HL-60 (cell line): ENCODE measurements at regions not wholly inside any gene's neighbourhood (a gene's known extent, or its start where the extent isn't known, plus 50 kb on each side); places are given as distances from the start of the nearest gene placed in this dataset.

Experiments
- DNase-seq, 2 experiments: peaks; one replicate each; pipeline ENCODE4 v3.0.0-alpha.2; 2010 to 2020; ENCODE audit warnings: low read depth in 1 of 2, low spot score in 1 of 2
- H3K27ac ChIP-seq: fragments of 250-450 bp; sonication (Bioruptor Pico); replicated peaks from 2 replicates; pipeline ENCODE4 v1.5.1; 2020; ENCODE audit warnings: mild to moderate bottlenecking, moderate library complexity
- H3K27me3 ChIP-seq: fragments of 250-450 bp; sonication (Bioruptor Pico); 2 replicates; pipeline ENCODE4 v1.5.1; 2021; ENCODE audit warnings: mild to moderate bottlenecking, moderate library complexity; ENCODE audit not compliant: insufficient read depth, poor library complexity, severe bottlenecking
- H3K4me3 ChIP-seq: replicated peaks from 2 replicates; pipeline ENCODE4 v1.5.1; 2011; ENCODE audit warnings: mild to moderate bottlenecking, control low read depth, low read length; ENCODE audit not compliant: insufficient read depth
- GABPA ChIP-seq: IDR thresholded peaks from 2 replicates; pipeline ENCODE4 v1.6.1; 2012; ENCODE audit warnings: low read depth
- POLR2AphosphoS5 ChIP-seq: IDR thresholded peaks from 2 replicates; pipeline ENCODE4 v1.6.1; 2012; ENCODE audit warnings: low read depth
- SPI1 ChIP-seq: IDR thresholded peaks from 2 replicates; pipeline ENCODE4 v1.6.1; 2012; ENCODE audit warnings: low read depth, mild to moderate bottlenecking, borderline replicate concordance
- TF ChIP-seq, protein P1 (sequence below): IDR thresholded peaks from 2 replicates; pipeline ENCODE4 v1.6.1; 2012; ENCODE audit warnings: low read depth; ENCODE audit not compliant: insufficient replicate concordance
- TF ChIP-seq, protein P2 (sequence below): IDR thresholded peaks from one replicate; pipeline ENCODE4 v1.5.1; 2011; ENCODE audit warnings: low read length, control low read depth, inconsistent platforms; ENCODE audit not compliant: insufficient read depth

DNA sequence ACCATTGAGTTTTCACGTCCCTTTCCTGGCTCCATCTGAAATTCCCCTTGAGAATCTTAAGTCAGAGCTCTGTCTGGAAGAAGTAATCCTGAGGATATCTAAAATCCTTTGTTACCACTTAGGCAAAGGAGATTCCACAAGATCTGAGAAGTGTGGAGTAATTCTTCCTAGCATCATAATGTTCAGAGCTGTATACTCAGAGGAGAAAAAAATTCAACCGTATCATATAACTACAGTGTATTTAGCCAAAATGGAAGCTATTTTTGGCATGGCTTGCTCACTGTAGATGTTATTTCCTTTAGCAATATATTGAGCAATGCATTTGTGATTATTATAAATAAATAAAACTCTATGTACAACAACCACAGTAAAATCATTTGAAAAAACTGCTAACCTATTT lies 1858.4 kb downstream of the EFNA5 start:
- Histone ChIP-seq H3K27ac (no peak overlapping the region), H3K27me3 (no peaks in the 10 kb centered on the region), H3K4me3 (no peak overlapping the region)
- no peak for TF ChIP-seq POLR2AphosphoS5
- no peak for DNase-seq

DNA sequence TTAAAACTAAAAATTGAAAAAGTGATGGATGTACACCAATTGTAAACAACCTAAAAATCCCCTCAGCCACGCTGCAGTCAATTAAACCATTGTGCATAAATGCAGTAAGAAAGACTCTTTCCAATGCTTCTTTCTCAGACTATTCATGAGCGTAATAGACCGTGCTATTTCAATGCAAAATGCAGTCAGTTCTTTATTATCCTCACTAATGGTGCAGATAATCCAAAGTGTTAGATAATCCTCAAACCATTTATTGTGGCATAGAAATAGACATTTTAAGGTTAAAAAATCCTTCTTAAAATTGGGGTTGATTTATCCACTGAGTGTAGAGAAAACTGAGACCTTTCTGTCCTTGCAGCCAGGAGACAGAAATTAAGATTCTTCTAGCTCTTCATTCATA lies 1862.8 kb downstream of the EFNA5 start:
- Histone ChIP-seq H3K4me3 (no peak overlapping the region), H3K27me3 (no peaks in the 10 kb centered on the region), H3K27ac (no peak overlapping the region)
- no peak for TF ChIP-seq SPI1
- DNase-seq, result no peak

DNA sequence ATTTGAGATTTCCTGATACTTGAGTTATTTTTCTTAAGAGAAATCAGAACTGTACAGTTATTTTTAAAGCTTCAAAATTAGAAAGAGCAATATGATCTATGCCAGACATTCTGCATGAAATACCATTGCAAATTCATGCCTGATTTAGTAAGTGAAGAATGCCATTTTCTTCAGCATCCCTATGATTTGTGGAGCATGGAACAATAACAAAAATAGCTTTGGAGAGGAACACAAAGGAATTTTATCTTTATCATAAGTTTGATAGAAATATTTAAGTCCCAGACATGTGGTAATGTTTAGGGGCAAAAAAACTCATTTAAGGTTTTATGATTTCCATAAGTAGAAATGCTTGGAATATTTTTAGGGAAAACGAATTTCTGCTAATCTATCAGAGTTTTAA lies 1863.4 kb downstream of the EFNA5 start:
- DNase-seq, result no peak
- TF ChIP-seq, protein P1, sequence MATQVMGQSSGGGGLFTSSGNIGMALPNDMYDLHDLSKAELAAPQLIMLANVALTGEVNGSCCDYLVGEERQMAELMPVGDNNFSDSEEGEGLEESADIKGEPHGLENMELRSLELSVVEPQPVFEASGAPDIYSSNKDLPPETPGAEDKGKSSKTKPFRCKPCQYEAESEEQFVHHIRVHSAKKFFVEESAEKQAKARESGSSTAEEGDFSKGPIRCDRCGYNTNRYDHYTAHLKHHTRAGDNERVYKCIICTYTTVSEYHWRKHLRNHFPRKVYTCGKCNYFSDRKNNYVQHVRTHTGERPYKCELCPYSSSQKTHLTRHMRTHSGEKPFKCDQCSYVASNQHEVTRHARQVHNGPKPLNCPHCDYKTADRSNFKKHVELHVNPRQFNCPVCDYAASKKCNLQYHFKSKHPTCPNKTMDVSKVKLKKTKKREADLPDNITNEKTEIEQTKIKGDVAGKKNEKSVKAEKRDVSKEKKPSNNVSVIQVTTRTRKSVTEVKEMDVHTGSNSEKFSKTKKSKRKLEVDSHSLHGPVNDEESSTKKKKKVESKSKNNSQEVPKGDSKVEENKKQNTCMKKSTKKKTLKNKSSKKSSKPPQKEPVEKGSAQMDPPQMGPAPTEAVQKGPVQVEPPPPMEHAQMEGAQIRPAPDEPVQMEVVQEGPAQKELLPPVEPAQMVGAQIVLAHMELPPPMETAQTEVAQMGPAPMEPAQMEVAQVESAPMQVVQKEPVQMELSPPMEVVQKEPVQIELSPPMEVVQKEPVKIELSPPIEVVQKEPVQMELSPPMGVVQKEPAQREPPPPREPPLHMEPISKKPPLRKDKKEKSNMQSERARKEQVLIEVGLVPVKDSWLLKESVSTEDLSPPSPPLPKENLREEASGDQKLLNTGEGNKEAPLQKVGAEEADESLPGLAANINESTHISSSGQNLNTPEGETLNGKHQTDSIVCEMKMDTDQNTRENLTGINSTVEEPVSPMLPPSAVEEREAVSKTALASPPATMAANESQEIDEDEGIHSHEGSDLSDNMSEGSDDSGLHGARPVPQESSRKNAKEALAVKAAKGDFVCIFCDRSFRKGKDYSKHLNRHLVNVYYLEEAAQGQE, result no peak
- TF ChIP-seq, protein P2, sequence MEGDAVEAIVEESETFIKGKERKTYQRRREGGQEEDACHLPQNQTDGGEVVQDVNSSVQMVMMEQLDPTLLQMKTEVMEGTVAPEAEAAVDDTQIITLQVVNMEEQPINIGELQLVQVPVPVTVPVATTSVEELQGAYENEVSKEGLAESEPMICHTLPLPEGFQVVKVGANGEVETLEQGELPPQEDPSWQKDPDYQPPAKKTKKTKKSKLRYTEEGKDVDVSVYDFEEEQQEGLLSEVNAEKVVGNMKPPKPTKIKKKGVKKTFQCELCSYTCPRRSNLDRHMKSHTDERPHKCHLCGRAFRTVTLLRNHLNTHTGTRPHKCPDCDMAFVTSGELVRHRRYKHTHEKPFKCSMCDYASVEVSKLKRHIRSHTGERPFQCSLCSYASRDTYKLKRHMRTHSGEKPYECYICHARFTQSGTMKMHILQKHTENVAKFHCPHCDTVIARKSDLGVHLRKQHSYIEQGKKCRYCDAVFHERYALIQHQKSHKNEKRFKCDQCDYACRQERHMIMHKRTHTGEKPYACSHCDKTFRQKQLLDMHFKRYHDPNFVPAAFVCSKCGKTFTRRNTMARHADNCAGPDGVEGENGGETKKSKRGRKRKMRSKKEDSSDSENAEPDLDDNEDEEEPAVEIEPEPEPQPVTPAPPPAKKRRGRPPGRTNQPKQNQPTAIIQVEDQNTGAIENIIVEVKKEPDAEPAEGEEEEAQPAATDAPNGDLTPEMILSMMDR, result no peak
- no peak for TF ChIP-seq SPI1
- no peak for TF ChIP-seq POLR2AphosphoS5
- TF ChIP-seq GABPA, result no peak
- H3K27me3 ChIP-seq, result no peaks in the 10 kb centered on the region
- no peak overlapping the region for H3K27ac ChIP-seq
- no peak overlapping the region for H3K4me3 ChIP-seq

DNA sequence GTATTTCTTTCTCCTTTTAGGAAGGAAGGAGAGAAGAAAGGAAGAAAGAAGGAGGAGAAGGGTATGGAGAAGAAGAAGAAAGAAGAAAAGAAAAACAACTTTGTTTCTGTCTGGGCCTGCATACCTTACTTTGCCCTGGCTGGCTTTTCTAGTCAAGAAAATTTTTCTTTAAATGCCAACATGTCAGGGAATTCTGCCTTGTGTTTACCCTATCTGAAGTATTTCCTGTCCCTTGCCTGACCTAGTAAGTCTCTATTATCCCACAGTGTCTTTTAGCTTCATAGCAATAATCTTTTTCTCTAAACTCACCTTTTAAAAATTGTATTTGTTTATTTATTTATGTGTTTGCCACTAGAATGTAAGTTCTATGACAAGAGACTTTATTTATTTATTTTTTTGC lies 1864.1 kb downstream of the EFNA5 start:
- H3K27me3 ChIP-seq, result no peaks in the 10 kb centered on the region
- H3K4me3 ChIP-seq, result no peak overlapping the region
- TF ChIP-seq SPI1 (no peak), GABPA (no peak), POLR2AphosphoS5 (no peak)
- TF ChIP-seq, protein P1, result no peak
- TF ChIP-seq, protein P2, result no peak
- DNase-seq, result no peak
- H3K27ac ChIP-seq, result no peak overlapping the region

DNA sequence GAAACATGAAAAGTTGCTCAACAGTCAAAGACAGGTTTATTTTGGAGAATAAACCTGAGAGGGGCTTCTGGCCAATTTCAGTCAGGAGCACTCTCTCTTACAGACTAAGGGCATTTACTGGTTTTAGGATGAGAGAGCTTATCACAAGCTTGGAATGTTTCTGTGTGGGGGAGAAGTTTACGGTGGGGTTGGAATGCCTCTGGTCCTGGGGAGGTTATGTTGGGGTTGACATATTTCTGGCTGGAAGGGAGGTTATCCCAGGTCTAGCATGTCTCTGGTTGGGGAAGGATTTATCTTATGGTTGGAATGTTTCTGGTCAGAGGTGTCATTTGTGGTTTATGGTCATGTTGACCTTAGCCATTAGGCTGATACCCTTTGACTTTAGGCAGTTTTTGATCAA lies 1867.3 kb downstream of the EFNA5 start:
- DNase-seq, result no peak
- H3K4me3 ChIP-seq, result no peak overlapping the region
- H3K27me3 ChIP-seq, result no peaks in the 10 kb centered on the region
- TF ChIP-seq, protein P1, result no peak
- no peak for TF ChIP-seq GABPA
- TF ChIP-seq SPI1, result no peak
- TF ChIP-seq, protein P2, result no peak
- TF ChIP-seq POLR2AphosphoS5, result no peak
- H3K27ac ChIP-seq, result no peak overlapping the region
